H9 (cell line): ENCODE measurements at regions not wholly inside any gene's neighbourhood (a gene's known extent, or its start where the extent isn't known, plus 50 kb on each side); places are given as distances from the start of the nearest gene placed in this dataset.

Experiments
- DNase-seq: peaks from one replicate; pipeline ENCODE4 v3.0.0-alpha.2; 2017
- H2AFZ ChIP-seq: one replicate; pipeline ENCODE4 v1.6.1; 2013; ENCODE audit warnings: mild to moderate bottlenecking, low read length, control low read depth, moderate library complexity
- H2AK5ac ChIP-seq: 2 replicates; pipeline ENCODE4 v1.6.1; 2013; ENCODE audit warnings: low read length, control low read depth, mixed read lengths; ENCODE audit not compliant: insufficient read length
- H2BK120ac ChIP-seq: one replicate; pipeline ENCODE4 v1.6.1; 2013; ENCODE audit warnings: low read depth, mild to moderate bottlenecking, low read length, control low read depth, inconsistent platforms; ENCODE audit not compliant: poor library complexity, severe bottlenecking
- H2BK12ac ChIP-seq: 2 replicates; pipeline ENCODE4 v1.6.1; 2013; ENCODE audit warnings: low read length, control low read depth, mixed read lengths, low read depth; ENCODE audit not compliant: insufficient read length
- H2BK15ac ChIP-seq: 2 replicates; pipeline ENCODE4 v1.6.1; 2013; ENCODE audit warnings: low read depth, low read length, control low read depth
- H2BK20ac ChIP-seq: one replicate; pipeline ENCODE4 v1.6.1; 2013; ENCODE audit warnings: low read depth, mild to moderate bottlenecking, low read length, control low read depth, inconsistent platforms; ENCODE audit not compliant: poor library complexity, severe bottlenecking
- H2BK5ac ChIP-seq: 2 replicates; pipeline ENCODE4 v1.6.1; 2013; ENCODE audit warnings: low read length, control low read depth, mixed read lengths; ENCODE audit not compliant: insufficient read length
- H3K14ac ChIP-seq: 2 replicates; pipeline ENCODE4 v1.6.1; 2013; ENCODE audit warnings: low read length, control low read depth; ENCODE audit not compliant: insufficient read depth
- H3K18ac ChIP-seq: 2 replicates; pipeline ENCODE4 v1.6.1; 2013; ENCODE audit warnings: low read depth, mild to moderate bottlenecking, mixed read lengths, low read length, control low read depth; ENCODE audit not compliant: insufficient read length
- H3K23ac ChIP-seq: 2 replicates; pipeline ENCODE4 v1.6.1; 2013; ENCODE audit warnings: low read length, control low read depth, mixed read lengths, low read depth; ENCODE audit not compliant: insufficient read length
- H3K23me2 ChIP-seq: 2 replicates; pipeline ENCODE4 v1.6.1; 2013; ENCODE audit warnings: low read depth, mild to moderate bottlenecking, mixed read lengths, low read length, control low read depth; ENCODE audit not compliant: insufficient read length, poor library complexity, severe bottlenecking
- H3K27ac ChIP-seq: 2 replicates; pipeline ENCODE4 v1.5.1; 2013; ENCODE audit warnings: low read length, control low read depth, mixed read lengths, low read depth; ENCODE audit not compliant: insufficient read length
- H3K27me3 ChIP-seq: 2 replicates; pipeline ENCODE4 v1.6.1; 2013; ENCODE audit warnings: low read length, control low read depth, inconsistent platforms; ENCODE audit not compliant: insufficient read depth
- H3K4ac ChIP-seq: 2 replicates; pipeline ENCODE4 v1.6.1; 2013; ENCODE audit warnings: low read depth, mild to moderate bottlenecking, control low read depth, inconsistent platforms, low read length, moderate library complexity
- H3K4me1 ChIP-seq: 2 replicates; pipeline ENCODE4 v1.6.1; 2013; ENCODE audit warnings: low read length, control low read depth, inconsistent platforms; ENCODE audit not compliant: insufficient read depth
- H3K4me2 ChIP-seq: 2 replicates; pipeline ENCODE4 v1.6.1; 2013; ENCODE audit warnings: low read length, control low read depth, mixed read lengths; ENCODE audit not compliant: insufficient read length, insufficient read depth
- H3K56ac ChIP-seq: 2 replicates; pipeline ENCODE4 v1.6.1; 2013; ENCODE audit warnings: low read depth, mild to moderate bottlenecking, mixed read lengths, low read length, control low read depth; ENCODE audit not compliant: insufficient read length
- H3K79me1 ChIP-seq: 2 replicates; pipeline ENCODE4 v1.6.1; 2013; ENCODE audit warnings: low read depth, mild to moderate bottlenecking, moderate library complexity, low read length, control low read depth, inconsistent platforms; ENCODE audit not compliant: insufficient read depth, poor library complexity, severe bottlenecking
- H3K79me2 ChIP-seq: 2 replicates; pipeline ENCODE4 v1.6.1; 2013; ENCODE audit warnings: low read length, control low read depth, inconsistent platforms; ENCODE audit not compliant: insufficient read depth
- H3K9ac ChIP-seq: 2 replicates; pipeline ENCODE4 v1.6.1; 2013; ENCODE audit warnings: low read length, control low read depth, mixed read lengths; ENCODE audit not compliant: insufficient read length; ENCODE audit errors: extremely low read depth
- H3K9me3 ChIP-seq: one replicate; pipeline ENCODE4 v1.6.1; 2013; ENCODE audit warnings: low read depth, low read length, inconsistent platforms; ENCODE audit not compliant: control insufficient read depth
- H3T11ph ChIP-seq: one replicate; pipeline ENCODE4 v1.6.1; 2013; ENCODE audit warnings: mild to moderate bottlenecking, low read length, control low read depth, inconsistent platforms
- H4K20me1 ChIP-seq: one replicate; pipeline ENCODE4 v1.6.1; 2013; ENCODE audit not compliant: control insufficient read depth, insufficient read length, insufficient read depth
- H4K5ac ChIP-seq: 2 replicates; pipeline ENCODE4 v1.6.1; 2013; ENCODE audit warnings: low read depth, mild to moderate bottlenecking, mixed read lengths, low read length, control low read depth; ENCODE audit not compliant: insufficient read length
- H4K8ac ChIP-seq: replicated peaks from 2 replicates; pipeline ENCODE4 v1.6.1; 2013; ENCODE audit warnings: low read length, control low read depth, mixed read lengths, low read depth; ENCODE audit not compliant: insufficient read length
- H4K91ac ChIP-seq: 2 replicates; pipeline ENCODE4 v1.6.1; 2013; ENCODE audit warnings: low read depth, mild to moderate bottlenecking, moderate library complexity, mixed read lengths, low read length, control low read depth; ENCODE audit not compliant: insufficient read length
- H3K27ac Mint-ChIP-seq, 3 experiments: 2 replicates in 2 of 3; 3 replicates in 1 of 3; pipeline ENCODE4 v1.8.0; 2020 to 2021; ENCODE audit warnings: mixed read lengths in 3 of 3, mild to moderate bottlenecking in 1 of 3, moderate library complexity in 1 of 3
- H3K27me3 Mint-ChIP-seq: 2 replicates; pipeline ENCODE4 v1.8.0; 2021; ENCODE audit warnings: low read depth, mild to moderate bottlenecking, moderate library complexity, mixed read lengths
- H3K36me3 Mint-ChIP-seq, 3 experiments: 2 replicates in 2 of 3; 3 replicates in 1 of 3; pipeline ENCODE4 v1.8.0; 2020 to 2021; ENCODE audit warnings: low read depth in 3 of 3, mixed read lengths in 3 of 3; ENCODE audit not compliant: insufficient read depth in 1 of 3
- H3K4me1 Mint-ChIP-seq, 2 experiments: 2 replicates each; pipeline ENCODE4 v1.8.0; 2020; ENCODE audit warnings: mixed read lengths in 2 of 2
- H3K4me3 Mint-ChIP-seq, 2 experiments: 2 replicates in 1 of 2; 3 replicates in 1 of 2; pipeline ENCODE4 v1.8.0; 2020 to 2021; ENCODE audit warnings: mild to moderate bottlenecking in 2 of 2, mixed read lengths in 2 of 2, moderate library complexity in 1 of 2
- H3K9me3 Mint-ChIP-seq, 2 experiments: 2 replicates in 1 of 2; 3 replicates in 1 of 2; pipeline ENCODE4 v1.8.0; 2020; ENCODE audit warnings: mild to moderate bottlenecking in 2 of 2, mixed read lengths in 2 of 2, moderate library complexity in 1 of 2
- CTCF ChIP-seq: fragments of 200-600 bp; sonication (generic); conservative IDR thresholded peaks from 3 replicates; pipeline ENCODE4 v1.8.0; 2021; ENCODE audit warnings: antibody characterized with exemption, mild to moderate bottlenecking

DNA sequence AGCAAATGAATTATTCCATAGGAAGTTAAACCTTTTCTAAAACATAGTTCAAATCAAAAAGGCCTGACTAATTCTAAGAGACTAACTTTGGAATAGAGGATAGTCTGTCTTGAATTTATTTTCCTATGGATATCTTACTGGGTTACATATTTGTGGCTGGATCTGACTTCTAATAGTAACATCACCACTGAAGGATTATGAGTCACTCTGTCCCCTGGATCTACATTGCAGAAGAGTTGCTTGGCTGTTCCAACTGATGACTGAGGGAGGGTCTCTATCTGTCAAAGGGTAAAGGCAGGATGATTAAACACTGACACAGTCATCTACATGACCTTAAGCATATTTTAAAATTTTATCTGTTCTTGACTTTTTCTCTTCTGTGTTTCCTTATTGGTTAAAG lies 119.6 kb upstream of the FST start:
- Histone ChIP-seq H3K23ac (no peak overlapping the region), H2BK5ac (no peak overlapping the region), H3K79me1 (no peaks in the 10 kb centered on the region), H3K9ac (no peak overlapping the region), H3K18ac (no peak overlapping the region), H3K27ac (no peak overlapping the region), H3K4ac (no peak overlapping the region), H3T11ph (no peak overlapping the region), H3K56ac (no peak overlapping the region), H2BK15ac (no peak overlapping the region), H4K20me1 (no peaks in the 10 kb centered on the region), H4K91ac (no peak overlapping the region), H2BK120ac (no peak overlapping the region), H3K4me1 (no peaks in the 10 kb centered on the region), H3K23me2 (no peaks in the 10 kb centered on the region), H4K5ac (no peak overlapping the region), H2BK12ac (no peak overlapping the region), H3K14ac (no peak overlapping the region), H2AK5ac (no peak overlapping the region), H3K4me2 (no peak overlapping the region), H2BK20ac (no peak overlapping the region), H4K8ac (no peak overlapping the region), H3K79me2 (no peaks in the 10 kb centered on the region), H3K9me3 (no peaks in the 10 kb centered on the region), H2AFZ (no peak overlapping the region), H3K27me3 (no peaks in the 10 kb centered on the region)
- Mint-ChIP-seq H3K9me3 (no peaks in the 10 kb centered on the region), H3K36me3 (no peaks in the 10 kb centered on the region), H3K27ac (no peak overlapping the region), H3K4me3 (no peak overlapping the region), H3K27me3 (no peaks in the 10 kb centered on the region), H3K4me1 (peaks cover 7% of the 10 kb centered on the region in 2 experiments)
- no peak for TF ChIP-seq CTCF
- DNase-seq = no peak
